K562 (cell line): ENCODE measurements at regions not wholly inside any gene's neighbourhood (a gene's known extent, or its start where the extent isn't known, plus 50 kb on each side); places are given as distances from the start of the nearest gene placed in this dataset.

ENCODE experiments used
- ATAC-seq: fragments of 200-7000 bp; cut with Tn5 transposase; 3 replicates; pipeline ENCODE4 v1.9.1; 2020; ENCODE audit warnings: moderate library complexity
- BruUV-seq: library from RNA; stranded (reverse); fragments of 400-500 nt; replicated peaks from 2 replicates; lab custom pipeline; 2021; lab: Mats Ljungman, UMichigan
- CTCF ChIA-PET: fragments of 300-600 bp; formaldehyde crosslinking; extraction: SDS; loops from one replicate; lab custom pipeline; 2021; ENCODE audit warnings: low intra/inter-chr PET ratio; lab: Yijun Ruan, JAX
- POLR2A ChIA-PET: fragments of 300-600, 350-650 bp; sonication (Branson Sonifier 250); formaldehyde crosslinking; extraction: SDS; loops from one replicate; lab custom pipeline; 2021; ENCODE audit warnings: antibody characterized with exemption, inconsistent platforms; lab: Yijun Ruan, JAX
- DNase-seq, 4 experiments: peaks; one replicate each; pipeline versions ENCODE4 v3.0.0 to v3.0.0-alpha.2; 2011 to 2018; ENCODE audit warnings: low spot score in 3 of 4, mixed read lengths in 3 of 4; ENCODE audit errors: extremely low read depth in 1 of 4
- FAIRE-seq: peaks from 2 replicates; lab custom pipeline; 2011; peaks lifted over from hg19 to GRCh38; lab: Jason Lieb, UNC
- H2AFZ ChIP-seq: 2 replicates; pipeline ENCODE4 v1.6.0; 2011; ENCODE audit warnings: low read depth, low read length, control low read depth, inconsistent platforms
- H3K27ac ChIP-seq: fragments of 200-600 bp; 3 replicates; pipeline ENCODE4 v1.8.0; 2011; ENCODE audit warnings: low read depth, mild to moderate bottlenecking, control low read depth, inconsistent platforms, low read length, moderate library complexity, mixed read lengths; ENCODE audit errors: extremely low read depth
- H3K27me3 ChIP-seq, 2 experiments: fragments of 300-600 bp in 1 of 2; 2 replicates in 1 of 2; 3 replicates in 1 of 2; pipeline versions ENCODE4 v1.6.0 to v1.8.0; 2011; ENCODE audit warnings: inconsistent platforms in 2 of 2, low read length in 2 of 2, mild to moderate bottlenecking in 1 of 2, mixed read lengths in 1 of 2, moderate library complexity in 1 of 2; ENCODE audit not compliant: control insufficient read depth in 2 of 2, insufficient read depth in 2 of 2
- H3K36me3 ChIP-seq: fragments of 300-600 bp; 3 replicates; pipeline ENCODE4 v1.8.0; 2011; ENCODE audit warnings: mild to moderate bottlenecking, low read length, inconsistent platforms; ENCODE audit not compliant: control insufficient read depth, insufficient read depth
- H3K4me1 ChIP-seq, 2 experiments: fragments of 200-600 bp in 1 of 2; replicated peaks in 1 of 2; 2 replicates in 1 of 2; 3 replicates in 1 of 2; pipeline versions ENCODE4 v1.5.1 to v1.8.0; 2011; ENCODE audit warnings: inconsistent platforms in 2 of 2, low read length in 2 of 2, mild to moderate bottlenecking in 1 of 2, mixed read lengths in 1 of 2, moderate library complexity in 1 of 2; ENCODE audit not compliant: control insufficient read depth in 2 of 2, insufficient read depth in 2 of 2
- H3K4me2 ChIP-seq: 2 replicates; pipeline ENCODE4 v1.6.1; 2011; ENCODE audit warnings: low read length, control low read depth, inconsistent platforms, mixed read lengths; ENCODE audit not compliant: insufficient read depth
- H3K4me3 ChIP-seq: fragments of 200-600 bp; sonication (generic), shearing (Covaris generic); 2 replicates; pipeline ENCODE4 v1.5.1; 2016; ENCODE audit warnings: control low read depth, inconsistent platforms
- H3K79me2 ChIP-seq: fragments of 200-600 bp; 3 replicates; pipeline ENCODE4 v1.8.0; 2011; ENCODE audit warnings: low read length, inconsistent platforms; ENCODE audit not compliant: control insufficient read depth, insufficient read depth
- H3K9ac ChIP-seq, 2 experiments: 2 replicates each; pipeline versions ENCODE4 v1.6.0 to v1.6.1; 2011; ENCODE audit warnings: low read depth in 2 of 2, low read length in 2 of 2, control low read depth in 1 of 2, inconsistent platforms in 1 of 2, mild to moderate bottlenecking in 1 of 2, mixed read lengths in 1 of 2; ENCODE audit not compliant: insufficient read depth in 1 of 2
- H3K9me1 ChIP-seq: one replicate; pipeline ENCODE4 v1.6.0; 2011; ENCODE audit warnings: inconsistent platforms, mild to moderate bottlenecking, low read length, moderate library complexity; ENCODE audit not compliant: control insufficient read depth, insufficient read depth
- H3K9me3 ChIP-seq: replicated peaks from 2 replicates; pipeline ENCODE4 v1.5.1; 2011; ENCODE audit warnings: low read depth, low read length, inconsistent platforms; ENCODE audit not compliant: control insufficient read depth, insufficient read depth
- H4K20me1 ChIP-seq: replicated peaks from 2 replicates; pipeline ENCODE4 v1.6.1; 2011; ENCODE audit warnings: low read length, inconsistent platforms, mixed read lengths; ENCODE audit not compliant: control insufficient read depth, insufficient read depth
- ADNP ChIP-seq: fragments of 200-800 bp; sonication (Bioruptor generic); IDR thresholded peaks from 2 replicates; pipeline ENCODE4 v1.6.1; 2016; ENCODE audit warnings: missing genetic modification characterization, missing compliant biosample characterization
- ARID4B ChIP-seq: sonication (generic); formaldehyde crosslinking; IDR thresholded peaks from 2 replicates; pipeline ENCODE4 v1.8.0; 2022; ENCODE audit warnings: mild to moderate bottlenecking, missing genetic modification reagents
- CHD2 ChIP-seq: IDR thresholded peaks from 2 replicates; pipeline ENCODE4 v1.6.1; 2011; ENCODE audit warnings: low read depth, low read length
- PATZ1 ChIP-seq: fragments of 250-450 bp; sonication (Bioruptor Pico); IDR thresholded peaks from 2 replicates; pipeline ENCODE4 v1.5.0; 2020; ENCODE audit warnings: mild to moderate bottlenecking, borderline replicate concordance
- ZC3H11A ChIP-seq: IDR thresholded peaks from 2 replicates; pipeline ENCODE4 v1.6.1; 2012; ENCODE audit warnings: low read depth, low read length, improper control_type of control experiment
- WGBS: fragments of 100-300 bp; shearing (Covaris generic); methylation state at CpG from one replicate; pipeline ENCODE4 v1.1.6; 2016; ENCODE audit warnings: low coverage, mixed read lengths; ENCODE audit not compliant: insufficient coverage; ENCODE audit errors: missing lambda C conversion rate; 5-methylcytosine and 5-hydroxymethylcytosine counted together
- in situ Hi-C: fragments of 300-500 bp; cut with MboI; formaldehyde crosslinking; loops from 4 replicates; pipeline ENCODE4 v1.15.0; 2018; ENCODE audit warnings: inconsistent platforms, mixed read lengths
- intact Hi-C: fragments of 100-400 bp; cut with micrococcal nuclease; formaldehyde crosslinking; loops from 2 replicates; pipeline ENCODE4 v1.14.2; 2022

GRCh38 chr14:22179190-22179589, 409.8 kb downstream of the DAD1 start:
- POLR2A ChIA-PET = no interaction called here
- H4K20me1 ChIP-seq = no peaks in the 10 kb centered on the region
- in situ Hi-C loops = no loop called here
- H3K4me2 ChIP-seq = no peak overlapping the region
- WGBS = 0% methylated on average over 3 of the region's 3 CpGs
- TF ChIP-seq ARID4B (no peak), ZC3H11A (no peak), CHD2 (no peak), ADNP (tag) (no peak), PATZ1 (no peak)
- TF ChIP-seq, all 486 proteins: peak for 0
- intact Hi-C loops = no loop called here
- H3K27me3 ChIP-seq = no peaks in the 10 kb centered on the region
- ATAC-seq (no peak), FAIRE-seq (no peak), DNase-seq (no peak)
- CTCF ChIA-PET = no interaction called here
- H3K4me3 ChIP-seq = no peak overlapping the region
- no peak overlapping the region for H2AFZ ChIP-seq
- no peak overlapping the region for H3K9ac ChIP-seq
- no peak overlapping the region for H3K27ac ChIP-seq
- no TSS peak for BruUV-seq
- H3K9me3 ChIP-seq = no peaks in the 10 kb centered on the region
- H3K4me1 ChIP-seq = no peaks in the 10 kb centered on the region
- no peaks in the 10 kb centered on the region for H3K79me2 ChIP-seq
- no peaks in the 10 kb centered on the region for H3K36me3 ChIP-seq
- H3K9me1 ChIP-seq = no peaks in the 10 kb centered on the region
